Central memory CD8-positive, alpha-beta T cell (primary cell): ENCODE measurements at regions not wholly inside any gene's neighbourhood (a gene's known extent, or its start where the extent isn't known, plus 50 kb on each side); places are given as distances from the start of the nearest gene placed in this dataset.

Source experiments
- ATAC-seq: fragments of 150-1000 bp; cut with Tn5 transposase; replicated peaks from 2 replicates; pipeline ENCODE4 v1.10.0; 2022; ENCODE audit warnings: mild to moderate bottlenecking, moderate FRiP score, moderate number of reproducible peaks; ENCODE audit not compliant: poor library complexity, severe bottlenecking; ENCODE audit errors: extremely low read depth
- DNase-seq, 2 donors: peaks; one replicate each; pipeline ENCODE4 v3.0.0; 2021; ENCODE audit warnings: low spot score in 2 of 2
- H3K27ac Mint-ChIP-seq: one replicate; pipeline ENCODE4 v1.8.0; 2022; ENCODE audit warnings: low read depth, mild to moderate bottlenecking, moderate library complexity, mixed read lengths
- H3K27me3 Mint-ChIP-seq: one replicate; pipeline ENCODE4 v1.8.0; 2022; ENCODE audit warnings: mixed read lengths
- H3K36me3 Mint-ChIP-seq: one replicate; pipeline ENCODE4 v1.8.0; 2022; ENCODE audit warnings: mild to moderate bottlenecking, moderate library complexity, mixed read lengths; ENCODE audit not compliant: insufficient read depth
- H3K4me1 Mint-ChIP-seq: one replicate; pipeline ENCODE4 v1.8.0; 2022; ENCODE audit warnings: mixed read lengths
- H3K4me3 Mint-ChIP-seq: one replicate; pipeline ENCODE4 v1.8.0; 2022; ENCODE audit warnings: mild to moderate bottlenecking, moderate library complexity, mixed read lengths
- H3K9me3 Mint-ChIP-seq: one replicate; pipeline ENCODE4 v1.8.0; 2022; ENCODE audit warnings: mixed read lengths

DNA sequence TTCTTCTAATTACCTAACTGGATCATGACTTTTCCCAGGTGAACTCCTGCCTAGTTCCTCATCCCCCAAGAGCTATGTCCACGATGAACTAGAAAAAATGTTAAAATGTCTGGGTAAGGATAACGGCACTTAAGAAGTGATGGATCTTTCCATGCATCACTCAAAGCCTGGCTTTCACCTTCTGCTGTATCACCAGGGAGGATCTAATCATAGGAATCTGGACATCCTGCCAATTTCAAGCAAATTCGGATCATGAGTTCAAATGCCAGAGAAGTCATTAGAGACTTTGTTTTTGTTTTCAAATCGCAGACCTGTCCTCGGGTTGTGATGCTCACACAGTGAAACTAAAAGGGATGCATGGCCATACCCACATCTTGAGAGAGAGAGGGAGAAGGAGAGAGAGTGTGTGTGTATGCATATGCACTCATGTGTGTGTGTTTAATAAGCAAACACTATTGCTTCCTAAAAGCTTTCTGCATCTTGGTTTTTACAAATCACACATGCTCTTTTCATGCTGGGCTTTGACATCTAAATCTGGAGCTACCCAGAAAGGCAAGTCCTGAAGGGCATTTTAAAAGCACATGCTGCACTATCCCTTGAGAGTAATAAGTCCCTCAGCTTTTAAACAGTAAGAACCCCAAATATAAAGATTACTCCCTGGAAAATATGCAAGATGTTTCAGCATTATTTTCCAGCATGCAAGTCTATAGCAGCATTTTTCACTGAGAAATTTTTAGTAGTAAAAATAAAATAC, 524.6 kb upstream of the NOX3 start:
- H3K27me3 Mint-ChIP-seq, result no peaks in the 10 kb centered on the region
- H3K4me3 Mint-ChIP-seq, result no peak overlapping the region
- H3K27ac Mint-ChIP-seq, result no peak overlapping the region
- H3K4me1 Mint-ChIP-seq, result no peaks in the 10 kb centered on the region
- no peaks in the 10 kb centered on the region for H3K9me3 Mint-ChIP-seq
- DNase-seq (no peak), ATAC-seq (no peak)
- no peaks in the 10 kb centered on the region for H3K36me3 Mint-ChIP-seq

DNA sequence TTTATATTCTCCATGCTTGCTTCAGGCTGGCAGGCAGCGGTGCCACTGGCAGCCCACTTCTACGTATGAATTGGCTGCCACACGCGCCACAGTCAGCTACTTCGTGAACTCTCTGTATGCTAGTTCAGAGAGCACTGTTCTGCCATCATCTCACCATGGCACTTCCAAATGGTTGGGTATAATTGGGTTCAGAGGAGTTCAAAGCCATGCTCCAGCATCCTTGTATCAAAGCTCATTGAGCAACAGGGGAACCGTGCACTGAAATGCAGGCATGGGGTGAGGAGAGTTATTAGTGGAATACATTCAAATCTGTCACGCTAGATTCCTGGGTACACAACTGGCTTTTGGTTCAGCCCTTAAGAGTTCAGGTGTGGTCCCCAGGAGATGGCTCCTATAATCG, 519.9 kb upstream of the NOX3 start:
- peaks cover 3% of the 10 kb centered on the region for H3K36me3 Mint-ChIP-seq
- no peak overlapping the region for H3K4me3 Mint-ChIP-seq
- no peak for ATAC-seq
- peaks cover 10% of the 10 kb centered on the region for H3K4me1 Mint-ChIP-seq
- H3K27me3 Mint-ChIP-seq, result no peaks in the 10 kb centered on the region
- DNase-seq, result no peak
- no peak overlapping the region for H3K27ac Mint-ChIP-seq
- H3K9me3 Mint-ChIP-seq, result no peaks in the 10 kb centered on the region

DNA sequence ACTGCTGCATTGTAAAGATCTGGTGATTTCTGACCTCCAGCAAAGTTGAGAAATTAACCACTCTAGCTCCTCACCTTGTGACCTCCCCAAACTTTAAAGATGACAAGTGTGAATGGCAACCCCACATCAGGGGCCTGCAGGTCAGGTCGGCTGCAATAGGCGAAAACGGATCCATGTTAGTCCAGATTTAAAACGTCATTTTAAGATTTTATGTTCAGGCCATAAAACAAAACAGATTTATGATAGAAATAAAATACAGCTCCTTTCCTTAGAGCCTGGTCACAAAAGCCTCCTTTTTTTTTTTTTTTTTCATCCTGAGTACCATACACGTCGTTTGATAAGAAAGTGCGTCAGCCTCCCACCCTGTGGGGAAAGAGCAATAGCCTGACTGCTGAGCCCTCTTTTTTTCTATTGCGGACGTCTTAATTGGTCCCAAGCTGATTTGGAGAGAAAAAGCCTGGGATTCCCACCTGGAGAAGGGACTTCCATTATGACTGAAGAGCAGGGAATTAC, 519.2 kb upstream of the NOX3 start:
- peaks cover 3% of the 10 kb centered on the region for H3K36me3 Mint-ChIP-seq
- no peak for DNase-seq
- H3K27ac Mint-ChIP-seq, result no peak overlapping the region
- no peaks in the 10 kb centered on the region for H3K9me3 Mint-ChIP-seq
- no peaks in the 10 kb centered on the region for H3K27me3 Mint-ChIP-seq
- no peak overlapping the region for H3K4me3 Mint-ChIP-seq
- no peak for ATAC-seq
- H3K4me1 Mint-ChIP-seq, result peaks cover 10% of the 10 kb centered on the region

DNA sequence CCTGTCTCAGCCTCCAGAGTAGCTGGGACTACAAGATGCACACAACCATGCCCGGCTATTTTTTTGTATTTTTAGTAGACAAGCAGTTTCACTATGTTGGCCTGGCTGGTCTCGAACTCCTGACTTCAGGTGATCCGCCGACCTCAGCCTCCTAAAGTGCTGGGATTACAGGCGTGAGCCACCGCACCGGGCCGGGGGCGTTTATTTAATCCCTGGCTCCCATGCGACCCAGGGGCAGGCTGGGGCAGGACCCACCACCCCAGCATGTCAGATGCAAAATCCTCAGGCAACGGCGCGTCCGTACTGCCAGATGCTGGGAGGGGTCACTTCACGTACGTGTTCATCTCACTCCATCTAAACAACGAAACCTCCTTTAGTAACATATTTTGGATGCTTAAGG, 518.7 kb upstream of the NOX3 start:
- no peak overlapping the region for H3K4me3 Mint-ChIP-seq

DNA sequence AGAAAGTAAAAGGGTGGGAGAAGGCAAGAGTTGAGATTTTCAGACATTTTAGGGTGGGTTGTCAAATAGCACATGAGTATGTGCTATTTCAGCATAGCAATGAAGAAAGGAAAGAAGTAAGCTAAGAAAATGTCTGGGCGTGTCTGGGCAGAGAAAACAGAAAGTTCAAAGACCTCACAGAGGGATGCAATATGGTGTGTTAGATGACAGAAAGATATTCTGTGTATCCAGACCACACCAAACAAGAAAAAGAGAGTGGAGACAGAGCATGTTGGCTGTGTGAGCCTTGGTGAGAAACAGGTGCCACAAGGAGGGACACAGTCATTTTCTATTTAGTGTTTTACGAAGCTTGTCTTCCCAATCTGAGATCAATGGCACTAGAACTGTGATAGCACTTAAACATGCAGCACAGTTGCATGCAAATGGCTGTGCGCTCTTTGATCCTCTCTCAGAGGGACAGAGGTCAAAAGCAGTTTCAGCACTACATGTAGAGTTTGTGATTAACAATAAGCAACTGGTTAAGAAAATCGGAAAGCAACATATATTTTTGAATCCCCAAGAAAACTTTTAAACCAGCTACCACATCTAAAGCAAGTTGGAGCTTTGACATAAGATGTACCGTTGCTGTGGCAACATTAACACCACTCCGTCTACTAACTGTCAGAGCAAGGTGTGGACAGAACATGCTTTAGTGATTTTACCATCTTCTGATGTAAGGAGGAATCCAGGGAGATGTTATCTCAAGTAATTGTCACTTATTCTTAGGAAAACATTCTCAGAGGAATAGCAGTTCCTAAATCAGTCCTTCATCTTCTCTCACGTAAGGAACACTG, 515.5 kb upstream of the NOX3 start:
- ATAC-seq (no peak), DNase-seq (no peak)
- Mint-ChIP-seq H3K27ac (no peak overlapping the region), H3K36me3 (peaks cover 3% of the 10 kb centered on the region), H3K4me3 (no peak overlapping the region), H3K4me1 (peaks cover 10% of the 10 kb centered on the region), H3K9me3 (no peaks in the 10 kb centered on the region), H3K27me3 (no peaks in the 10 kb centered on the region)

More for the DNA sequence above, 518.7 kb upstream of the NOX3 start:
- ATAC-seq (no peak), DNase-seq (no peak)
- Mint-ChIP-seq H3K36me3 (peaks cover 3% of the 10 kb centered on the region), H3K4me1 (peaks cover 10% of the 10 kb centered on the region), H3K9me3 (no peaks in the 10 kb centered on the region), H3K27ac (no peak overlapping the region), H3K27me3 (no peaks in the 10 kb centered on the region)

DNA sequence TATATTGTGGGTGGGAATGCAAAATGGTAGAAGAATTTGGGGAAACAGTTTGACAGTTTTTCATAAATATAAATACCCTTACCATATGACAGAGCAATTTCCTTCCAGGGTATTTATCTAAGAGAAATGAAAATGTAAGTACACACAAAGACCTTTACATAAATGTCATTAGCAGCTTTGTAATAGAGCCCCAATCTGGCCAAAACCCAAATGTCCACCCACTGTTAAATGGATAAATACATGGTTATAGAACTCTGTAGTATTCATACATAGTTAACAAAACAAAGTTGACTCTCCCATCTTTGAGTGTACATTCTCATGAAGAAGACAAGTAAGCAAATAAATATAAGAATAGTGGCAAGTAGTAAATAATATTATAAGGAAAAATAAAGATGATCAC, 514.8 kb upstream of the NOX3 start:
- no peak overlapping the region for H3K27ac Mint-ChIP-seq
- H3K9me3 Mint-ChIP-seq, result no peaks in the 10 kb centered on the region
- no peaks in the 10 kb centered on the region for H3K27me3 Mint-ChIP-seq
- peaks cover 3% of the 10 kb centered on the region for H3K36me3 Mint-ChIP-seq
- DNase-seq, result no peak
- H3K4me3 Mint-ChIP-seq, result no peak overlapping the region
- peaks cover 10% of the 10 kb centered on the region for H3K4me1 Mint-ChIP-seq
- no peak for ATAC-seq

DNA sequence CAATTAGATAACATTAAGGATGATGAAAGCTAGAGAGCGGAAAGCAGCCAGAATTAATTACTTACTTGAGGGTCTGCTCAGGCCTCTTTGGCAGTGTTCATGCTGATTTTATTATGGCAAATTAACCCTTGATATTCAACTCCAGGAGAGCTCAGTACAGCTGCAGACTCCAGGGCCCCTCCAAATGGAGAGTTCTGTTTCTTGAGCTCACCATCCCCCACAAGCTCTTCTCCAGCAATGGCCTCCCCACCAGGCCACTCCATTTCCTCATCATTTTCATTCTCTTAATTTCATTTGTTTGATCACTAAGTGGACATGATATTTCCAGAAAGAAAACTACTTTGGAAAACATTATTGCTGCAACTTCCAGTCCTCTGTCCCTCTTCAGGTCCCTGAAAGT, 513.3 kb upstream of the NOX3 start:
- no peaks in the 10 kb centered on the region for H3K27me3 Mint-ChIP-seq
- ATAC-seq, result no peak
- peaks cover 8% of the 10 kb centered on the region for H3K4me1 Mint-ChIP-seq
- no peak for DNase-seq
- no peaks in the 10 kb centered on the region for H3K9me3 Mint-ChIP-seq
- H3K4me3 Mint-ChIP-seq, result no peak overlapping the region
- peaks cover 3% of the 10 kb centered on the region for H3K36me3 Mint-ChIP-seq
- no peak overlapping the region for H3K27ac Mint-ChIP-seq

DNA sequence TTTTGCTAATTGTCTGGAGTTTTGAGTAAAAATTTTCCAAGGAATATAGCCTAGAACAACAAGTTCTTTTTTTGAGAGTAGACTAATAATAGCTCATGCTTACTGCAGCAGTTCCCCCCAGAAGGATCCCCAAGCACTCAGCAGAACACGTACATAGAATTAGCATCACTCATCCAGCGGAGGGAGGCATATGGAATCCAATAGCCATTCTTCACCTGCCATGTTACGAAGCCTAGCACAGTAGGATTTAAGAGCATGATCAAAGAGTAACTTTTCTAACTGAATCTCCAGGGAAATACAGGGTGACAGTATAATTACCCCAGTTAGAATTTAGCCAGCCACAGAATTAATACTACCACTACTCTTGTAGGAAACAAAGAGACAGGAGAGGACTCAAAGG, 511.7 kb upstream of the NOX3 start:
- Mint-ChIP-seq H3K27ac (no peak overlapping the region), H3K9me3 (peaks cover 5% of the 10 kb centered on the region), H3K4me1 (no peaks in the 10 kb centered on the region), H3K27me3 (no peaks in the 10 kb centered on the region), H3K4me3 (no peak overlapping the region), H3K36me3 (no peaks in the 10 kb centered on the region)
- ATAC-seq (no peak), DNase-seq (no peak)

DNA sequence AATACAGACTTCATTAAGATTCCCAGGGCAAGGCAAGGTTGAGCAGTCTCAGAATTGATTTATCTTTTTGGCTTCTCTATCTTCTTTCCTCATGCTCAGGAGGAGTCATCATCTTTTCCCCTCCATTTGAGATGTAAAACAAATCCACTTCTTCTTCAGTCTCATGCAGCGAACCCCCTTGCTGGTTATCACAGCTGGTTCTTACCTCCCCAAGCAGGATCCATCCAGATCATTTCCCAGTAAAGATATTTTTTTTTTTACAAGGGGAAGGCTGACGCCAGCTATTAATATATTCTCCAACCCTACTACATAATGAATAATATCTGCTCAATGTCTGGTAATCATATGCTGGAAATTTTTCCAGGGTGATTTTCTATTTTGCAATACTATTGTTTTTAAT, 508.9 kb upstream of the NOX3 start:
- H3K36me3 Mint-ChIP-seq, result no peaks in the 10 kb centered on the region
- DNase-seq (no peak), ATAC-seq (no peak)
- H3K4me1 Mint-ChIP-seq, result no peaks in the 10 kb centered on the region
- H3K9me3 Mint-ChIP-seq, result peaks cover 12% of the 10 kb centered on the region
- H3K27ac Mint-ChIP-seq, result no peak overlapping the region
- H3K27me3 Mint-ChIP-seq, result no peaks in the 10 kb centered on the region
- no peak overlapping the region for H3K4me3 Mint-ChIP-seq

DNA sequence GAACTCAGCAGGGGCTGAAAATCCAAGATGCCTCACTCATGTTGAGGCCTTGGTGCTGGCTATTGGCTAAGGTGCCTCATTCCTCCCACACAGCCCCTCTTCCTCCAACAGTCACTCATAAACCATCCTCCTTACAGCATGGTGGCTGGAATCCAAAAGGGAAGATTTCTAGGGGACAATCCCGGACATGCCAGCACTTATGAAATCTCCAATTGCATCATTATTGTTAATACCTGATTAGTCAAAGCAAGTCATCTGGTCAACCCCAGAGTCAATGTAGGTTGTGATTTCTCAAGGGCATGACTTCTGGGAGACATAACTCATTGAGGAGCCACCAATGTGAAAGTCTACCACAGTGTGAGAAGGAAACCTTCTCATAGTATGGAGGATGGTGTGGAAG, 506.6 kb upstream of the NOX3 start:
- ATAC-seq (no peak), DNase-seq (no peak)
- Mint-ChIP-seq H3K36me3 (no peaks in the 10 kb centered on the region), H3K27ac (no peak overlapping the region), H3K27me3 (no peaks in the 10 kb centered on the region), H3K4me3 (no peak overlapping the region), H3K9me3 (peaks cover 12% of the 10 kb centered on the region), H3K4me1 (no peaks in the 10 kb centered on the region)

DNA sequence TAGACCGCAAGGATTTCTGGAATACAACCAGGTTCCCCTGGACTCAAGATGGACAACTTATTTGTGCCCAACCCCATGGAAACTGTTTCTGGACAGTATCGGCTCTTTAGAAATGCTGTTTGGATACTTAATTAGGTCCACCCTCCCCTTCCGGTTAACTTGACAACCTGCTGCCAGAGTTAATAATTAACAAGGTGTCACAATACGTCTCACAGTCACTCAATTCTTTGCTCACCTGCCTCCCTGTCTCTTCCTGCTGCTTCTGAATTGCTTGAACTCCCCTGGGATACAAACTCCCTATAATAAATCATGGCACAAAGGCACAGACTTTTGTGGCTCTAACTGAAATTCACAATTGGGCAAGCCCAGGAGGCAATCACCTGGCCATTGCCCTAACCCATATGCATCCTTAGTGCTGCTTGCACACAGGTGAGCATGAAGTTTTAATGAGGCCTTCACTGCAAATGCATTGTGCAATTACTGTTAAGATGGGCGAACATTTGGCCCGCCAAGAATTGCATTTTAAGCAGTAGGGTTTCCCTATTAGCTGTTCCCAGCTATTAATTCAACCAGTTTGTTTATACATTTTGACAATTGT, 504.4 kb upstream of the NOX3 start:
- Mint-ChIP-seq H3K27me3 (no peaks in the 10 kb centered on the region), H3K9me3 (peaks cover 12% of the 10 kb centered on the region), H3K4me1 (no peaks in the 10 kb centered on the region), H3K4me3 (no peak overlapping the region), H3K36me3 (no peaks in the 10 kb centered on the region), H3K27ac (no peak overlapping the region)
- DNase-seq (no peak), ATAC-seq (no peak)

DNA sequence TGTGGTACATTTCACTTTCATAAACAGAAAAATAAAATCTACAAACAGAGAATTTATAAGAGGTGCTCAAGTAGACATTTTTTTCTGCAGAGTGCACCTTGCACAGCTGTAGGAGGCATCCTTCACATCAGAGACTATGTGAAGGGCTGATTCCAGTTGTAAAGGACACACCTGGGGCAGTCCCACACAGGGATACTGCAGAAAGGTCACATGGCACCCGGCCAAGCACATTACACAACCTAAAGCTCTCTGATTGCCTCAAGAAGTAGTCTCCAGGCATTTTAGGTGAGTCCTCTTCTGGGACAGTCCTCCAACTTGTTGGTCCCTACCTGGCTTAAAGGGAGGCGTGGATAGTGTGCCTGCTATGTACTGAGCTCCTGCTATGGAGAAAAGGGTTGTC, 502.9 kb upstream of the NOX3 start:
- H3K4me1 Mint-ChIP-seq, result no peaks in the 10 kb centered on the region
- no peak overlapping the region for H3K4me3 Mint-ChIP-seq
- peaks cover 12% of the 10 kb centered on the region for H3K9me3 Mint-ChIP-seq
- ATAC-seq, result no peak
- H3K27ac Mint-ChIP-seq, result no peak overlapping the region
- no peaks in the 10 kb centered on the region for H3K36me3 Mint-ChIP-seq
- no peaks in the 10 kb centered on the region for H3K27me3 Mint-ChIP-seq
- no peak for DNase-seq

DNA sequence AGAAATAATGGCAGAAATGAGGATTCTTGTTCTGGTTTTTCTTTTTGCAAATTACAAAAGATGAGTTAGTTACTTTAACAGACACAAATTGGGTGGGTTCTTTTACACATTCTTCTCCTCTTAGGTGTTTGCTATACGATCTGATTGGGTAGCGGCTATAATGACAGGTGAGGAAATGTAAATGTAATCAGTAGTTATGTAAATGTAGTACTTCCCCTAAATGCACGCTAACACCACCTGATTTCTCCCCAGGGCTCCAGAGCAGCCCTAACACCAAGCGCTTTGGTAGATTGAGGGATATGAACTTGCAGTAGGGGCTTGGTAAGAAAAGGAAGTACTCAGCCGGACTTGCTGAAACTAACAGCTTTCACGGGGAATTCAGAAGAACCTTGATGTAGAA, 499.4 kb upstream of the NOX3 start:
- DNase-seq, result no peak
- H3K36me3 Mint-ChIP-seq, result no peaks in the 10 kb centered on the region
- H3K27me3 Mint-ChIP-seq, result no peaks in the 10 kb centered on the region
- H3K9me3 Mint-ChIP-seq, result peaks cover 10% of the 10 kb centered on the region
- no peak overlapping the region for H3K27ac Mint-ChIP-seq
- H3K4me1 Mint-ChIP-seq, result no peaks in the 10 kb centered on the region
- ATAC-seq, result no peak
- no peak overlapping the region for H3K4me3 Mint-ChIP-seq
